ENCODE measurements at regions not wholly inside any gene's neighbourhood (a gene's known extent, or its start where the extent isn't known, plus 50 kb on each side); places are given as distances from the start of the nearest gene placed in this dataset.

DNA sequence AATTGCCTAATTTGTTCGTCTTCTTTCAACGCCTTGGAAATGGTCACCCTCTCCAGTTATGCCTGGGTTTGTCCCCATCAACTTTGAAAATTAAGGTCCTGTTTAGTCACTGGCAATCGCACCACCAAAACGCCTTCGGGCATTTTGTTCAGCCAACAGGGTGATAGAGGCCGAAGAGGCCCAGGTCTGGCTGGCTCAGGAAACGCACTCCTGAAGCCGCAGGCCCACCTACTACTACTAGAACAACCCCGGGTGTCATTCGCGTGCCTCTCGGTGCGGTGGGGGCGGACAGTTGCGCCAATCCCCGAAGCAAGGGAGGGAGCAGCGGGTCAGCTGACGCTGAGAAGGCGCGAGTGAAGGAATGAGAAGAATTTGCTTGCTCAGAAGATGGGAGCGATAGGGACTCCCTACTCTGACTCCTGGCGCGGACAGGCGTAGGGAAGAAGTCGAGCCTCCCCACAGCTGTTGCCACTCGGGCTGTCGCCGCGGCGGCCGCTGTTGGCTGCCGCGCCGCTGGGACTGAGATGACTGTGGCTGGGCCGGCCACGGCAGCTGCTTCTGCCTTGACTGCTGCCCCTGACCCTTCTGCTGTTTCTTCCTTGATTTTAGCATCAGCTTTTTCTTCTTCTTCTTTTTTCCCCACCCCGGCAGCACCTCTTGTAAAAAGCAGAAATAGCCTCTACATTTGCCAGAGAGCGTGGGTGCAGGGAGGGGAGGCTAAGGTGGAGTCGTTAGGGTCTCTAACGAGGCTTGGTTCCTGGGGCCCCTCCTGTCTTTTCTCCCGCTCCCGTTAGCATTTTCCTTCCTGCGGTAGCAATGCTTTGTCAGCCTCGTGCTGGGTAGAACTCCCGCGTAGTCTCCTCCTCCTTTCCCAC lies 387.6 kb downstream of the FIGN start:
- no CpG with 5 or more reads among the region's 46 CpGs for WGBS, 2 donors (ENCODE audit: extremely low coverage in 2 of 2, insufficient read length in 2 of 2, insufficient replicate concordance in 1 of 2)
- Histone ChIP-seq H3K27ac (replicated peaks; ENCODE audit: low read length) (peak overlapping the region; percentile 95), H3K18ac (ENCODE audit: low read length) (peak overlapping the region; percentile 74)

DNA sequence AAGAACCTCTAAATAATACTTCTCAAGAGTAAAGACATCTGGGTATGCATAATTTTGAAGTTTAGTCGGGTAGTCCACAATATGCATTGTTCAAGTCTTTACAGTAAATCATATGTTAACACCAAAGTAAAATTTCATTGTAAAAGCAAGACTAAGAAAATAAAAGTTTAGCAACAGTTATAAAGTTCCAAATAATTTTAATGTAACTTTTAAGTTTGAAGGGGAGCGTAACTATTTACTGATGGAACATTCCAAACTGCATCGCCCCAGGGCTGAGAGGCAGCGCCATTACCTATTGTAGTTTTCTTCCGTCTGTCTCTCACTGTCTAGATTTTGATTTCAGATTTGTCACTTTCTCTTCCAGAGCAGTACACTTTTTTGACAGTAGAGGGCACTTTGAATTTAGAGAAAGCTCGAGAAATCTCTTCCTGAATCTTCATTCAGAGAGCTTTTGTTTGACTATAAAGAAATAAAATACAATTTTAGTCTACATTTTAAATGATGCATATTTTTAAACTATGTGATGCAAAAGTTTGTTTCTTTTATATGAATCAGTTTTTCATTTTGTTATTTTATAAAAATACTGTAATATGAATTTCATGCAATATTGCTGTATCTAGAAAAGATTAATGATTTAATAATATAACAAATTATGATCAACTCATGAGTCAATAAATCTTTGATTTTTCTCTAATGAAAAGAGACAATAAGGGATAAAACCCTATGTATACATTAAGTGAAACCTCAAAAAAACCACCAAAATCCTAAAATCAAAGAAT lies 389.8 kb downstream of the FIGN start:
- Histone ChIP-seq H3K36me3 (replicated peaks in 1 of 2; ENCODE audit: control insufficient read depth in 2 of 2, insufficient read depth in 2 of 2, low read length in 2 of 2) (no peaks in the 10 kb centered on the region), H2BK12ac (ENCODE audit: low read length) (no peak overlapping the region), H3K27ac (replicated peaks; ENCODE audit: low read length) (no peak overlapping the region), H3K14ac (ENCODE audit: low read length) (no peak overlapping the region), H3K4me2 (ENCODE audit: insufficient read depth, low read length, poor library complexity, severe bottlenecking) (no peak overlapping the region), H3K9ac (ENCODE audit: low read depth, low read length, poor library complexity) (no peak overlapping the region), H2BK15ac (ENCODE audit: low read length) (no peak overlapping the region), H3K23ac (ENCODE audit: low read depth, low read length, poor library complexity) (no peak overlapping the region), H3K4me3 (ENCODE audit: low read length in 2 of 2) (no peak overlapping the region), H3K18ac (ENCODE audit: low read length) (no peak overlapping the region), H2BK5ac (ENCODE audit: low read length) (no peak overlapping the region), H3K9me3 (replicated peaks in 1 of 2; ENCODE audit: control insufficient read depth in 2 of 2, insufficient read depth in 1 of 2, low read depth in 1 of 2, low read length in 2 of 2) (no peaks in the 10 kb centered on the region), H3K27me3 (ENCODE audit: control insufficient read depth in 3 of 3, insufficient read depth in 3 of 3, low read depth in 1 of 3, low read length in 3 of 3) (no peaks in the 10 kb centered on the region), H3K4ac (ENCODE audit: low read length) (no peak overlapping the region), H3K79me1 (ENCODE audit: low read depth, low read length) (no peaks in the 10 kb centered on the region), H3K4me1 (ENCODE audit: control insufficient read depth in 2 of 2, insufficient read depth in 1 of 2, low read depth in 1 of 2, low read length in 2 of 2) (peaks cover 2 to 7% of the 10 kb centered on the region in 2 donors), H2BK120ac (ENCODE audit: low read depth, low read length) (no peak overlapping the region), H2AK5ac (ENCODE audit: low read depth, low read length) (no peak overlapping the region), H4K91ac (ENCODE audit: low read depth, low read length, poor library complexity) (no peak overlapping the region), H2AFZ (ENCODE audit: low read length) (peak overlapping the region; percentile 78), H4K8ac (ENCODE audit: low read depth, low read length) (no peak overlapping the region)
- peak; percentile 65 for DNase-seq (ENCODE audit: low spot score)
- no CpG with 5 or more reads among the region's 6 CpGs for WGBS, 2 donors (ENCODE audit: extremely low coverage in 2 of 2, insufficient read length in 2 of 2, insufficient replicate concordance in 1 of 2)

More for the DNA sequence above, 387.6 kb downstream of the FIGN start:
- peak overlapping the region; percentile 53 for H4K8ac ChIP-seq (ENCODE audit: low read depth, low read length)
- H4K91ac ChIP-seq (ENCODE audit: low read depth, low read length, poor library complexity), result peak overlapping the region; percentile 1
- H2BK5ac ChIP-seq (ENCODE audit: low read length), result peak overlapping the region; percentile 30
- H2AK5ac ChIP-seq (ENCODE audit: low read depth, low read length), result no peak overlapping the region
- peak; percentile 82 for DNase-seq (ENCODE audit: low spot score)
- H2BK12ac ChIP-seq (ENCODE audit: low read length), result peak overlapping the region; percentile 65
- peak overlapping the region; percentile 50 for H3K4me2 ChIP-seq (ENCODE audit: insufficient read depth, low read length, poor library complexity, severe bottlenecking)
- H3K27me3 ChIP-seq (ENCODE audit: control insufficient read depth in 3 of 3, insufficient read depth in 3 of 3, low read depth in 1 of 3, low read length in 3 of 3), result no peaks in the 10 kb centered on the region
- H3K4ac ChIP-seq (ENCODE audit: low read length), result no peak overlapping the region
- peak overlapping the region; percentile 61 for H2AFZ ChIP-seq (ENCODE audit: low read length)
- H3K9me3 ChIP-seq (replicated peaks in 1 of 2; ENCODE audit: control insufficient read depth in 2 of 2, insufficient read depth in 1 of 2, low read depth in 1 of 2, low read length in 2 of 2), result no peaks in the 10 kb centered on the region
- H3K4me1 ChIP-seq (ENCODE audit: control insufficient read depth in 2 of 2, insufficient read depth in 1 of 2, low read depth in 1 of 2, low read length in 2 of 2), result peaks cover 2 to 9% of the 10 kb centered on the region in 2 donors
- no peak overlapping the region for H2BK15ac ChIP-seq (ENCODE audit: low read length)
- H2BK120ac ChIP-seq (ENCODE audit: low read depth, low read length), result peak overlapping the region; percentile 93
- H3K79me1 ChIP-seq (ENCODE audit: low read depth, low read length), result no peaks in the 10 kb centered on the region
- H3K4me3 ChIP-seq (ENCODE audit: low read length in 2 of 2), result peak overlapping the region in 1 of 2 donors; percentile 25
- no peaks in the 10 kb centered on the region for H3K36me3 ChIP-seq (replicated peaks in 1 of 2; ENCODE audit: control insufficient read depth in 2 of 2, insufficient read depth in 2 of 2, low read length in 2 of 2)
- H3K14ac ChIP-seq (ENCODE audit: low read length), result no peak overlapping the region
- H3K23ac ChIP-seq (ENCODE audit: low read depth, low read length, poor library complexity), result no peak overlapping the region
- peak overlapping the region; percentile 56 for H3K9ac ChIP-seq (ENCODE audit: low read depth, low read length, poor library complexity)

DNA sequence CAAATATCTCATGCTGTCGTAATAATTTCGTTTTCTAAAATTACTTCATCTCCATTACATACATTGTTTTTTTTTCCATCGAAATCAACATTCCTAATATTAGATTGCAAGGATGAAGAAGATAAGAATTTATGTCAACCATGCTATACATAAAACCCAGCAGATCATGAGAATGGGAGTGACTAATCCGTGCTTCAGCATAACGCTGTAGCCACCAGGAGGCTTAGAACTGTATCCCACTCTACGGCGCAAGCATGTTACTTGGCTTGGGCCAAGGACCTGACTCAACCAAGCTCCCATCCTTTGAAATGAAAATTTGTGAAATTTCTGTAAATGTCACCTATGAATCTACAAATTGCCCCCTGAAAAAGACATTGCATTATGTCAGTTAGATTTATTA lies 392.5 kb downstream of the FIGN start:
- no peaks in the 10 kb centered on the region for H3K9me3 ChIP-seq (replicated peaks in 1 of 2; ENCODE audit: control insufficient read depth in 2 of 2, insufficient read depth in 1 of 2, low read depth in 1 of 2, low read length in 2 of 2)
- no peak overlapping the region for H2BK12ac ChIP-seq (ENCODE audit: low read length)
- no peak overlapping the region for H3K4me3 ChIP-seq (ENCODE audit: low read length in 2 of 2)
- no peak overlapping the region for H2BK15ac ChIP-seq (ENCODE audit: low read length)
- no peak overlapping the region for H4K91ac ChIP-seq (ENCODE audit: low read depth, low read length, poor library complexity)
- no peak overlapping the region for H2AFZ ChIP-seq (ENCODE audit: low read length)
- H3K4me1 ChIP-seq (ENCODE audit: control insufficient read depth in 2 of 2, insufficient read depth in 1 of 2, low read depth in 1 of 2, low read length in 2 of 2), result peaks cover 0 to 2% of the 10 kb centered on the region in 2 donors
- H3K9ac ChIP-seq (ENCODE audit: low read depth, low read length, poor library complexity), result no peak overlapping the region
- H4K8ac ChIP-seq (ENCODE audit: low read depth, low read length), result no peak overlapping the region
- H3K4me2 ChIP-seq (ENCODE audit: insufficient read depth, low read length, poor library complexity, severe bottlenecking), result no peak overlapping the region
- WGBS, 2 donors (ENCODE audit: extremely low coverage in 2 of 2, insufficient read length in 2 of 2, insufficient replicate concordance in 1 of 2), result 100% methylated on average over 3 of the region's 7 CpGs
- H3K14ac ChIP-seq (ENCODE audit: low read length), result no peak overlapping the region
- H2BK120ac ChIP-seq (ENCODE audit: low read depth, low read length), result no peak overlapping the region
- H3K18ac ChIP-seq (ENCODE audit: low read length), result no peak overlapping the region
- H3K23ac ChIP-seq (ENCODE audit: low read depth, low read length, poor library complexity), result no peak overlapping the region
- DNase-seq (ENCODE audit: low spot score), result no peak
- H3K36me3 ChIP-seq (replicated peaks in 1 of 2; ENCODE audit: control insufficient read depth in 2 of 2, insufficient read depth in 2 of 2, low read length in 2 of 2), result no peaks in the 10 kb centered on the region
- H3K27ac ChIP-seq (replicated peaks; ENCODE audit: low read length), result no peak overlapping the region
- no peak overlapping the region for H2BK5ac ChIP-seq (ENCODE audit: low read length)
- H3K4ac ChIP-seq (ENCODE audit: low read length), result no peak overlapping the region
- H3K79me1 ChIP-seq (ENCODE audit: low read depth, low read length), result no peaks in the 10 kb centered on the region
- H2AK5ac ChIP-seq (ENCODE audit: low read depth, low read length), result no peak overlapping the region
- H3K27me3 ChIP-seq (ENCODE audit: control insufficient read depth in 3 of 3, insufficient read depth in 3 of 3, low read depth in 1 of 3, low read length in 3 of 3), result no peaks in the 10 kb centered on the region

DNA sequence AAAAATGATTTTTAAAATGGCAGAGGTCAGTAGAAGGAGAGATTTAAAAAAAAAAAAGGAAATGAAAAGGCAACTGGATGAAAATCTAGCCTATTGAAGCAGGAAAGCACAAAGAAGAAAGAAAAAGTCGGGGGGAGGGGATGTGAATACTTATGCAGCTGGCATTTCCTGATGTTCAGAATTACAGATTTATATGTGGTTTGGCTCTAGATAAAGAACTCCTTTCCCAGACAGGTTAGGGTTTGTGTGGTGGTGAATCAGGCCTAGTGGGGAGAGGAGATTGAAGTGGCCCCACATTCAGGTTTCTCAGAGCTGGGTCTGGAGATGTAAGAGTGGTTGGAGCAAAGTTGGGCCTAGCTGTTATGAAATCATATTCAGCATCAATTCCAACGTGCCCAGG lies 394.4 kb downstream of the FIGN start:
- H3K4me3 ChIP-seq (ENCODE audit: low read length in 2 of 2), result no peak overlapping the region
- no peaks in the 10 kb centered on the region for H3K79me1 ChIP-seq (ENCODE audit: low read depth, low read length)
- no peak overlapping the region for H2BK12ac ChIP-seq (ENCODE audit: low read length)
- no peak overlapping the region for H3K4ac ChIP-seq (ENCODE audit: low read length)
- H3K27me3 ChIP-seq (ENCODE audit: control insufficient read depth in 3 of 3, insufficient read depth in 3 of 3, low read depth in 1 of 3, low read length in 3 of 3), result no peaks in the 10 kb centered on the region
- H2AFZ ChIP-seq (ENCODE audit: low read length), result peak overlapping the region; percentile 79
- no peak overlapping the region for H4K8ac ChIP-seq (ENCODE audit: low read depth, low read length)
- no peak overlapping the region for H3K18ac ChIP-seq (ENCODE audit: low read length)
- no peak for DNase-seq (ENCODE audit: low spot score)
- H2BK120ac ChIP-seq (ENCODE audit: low read depth, low read length), result no peak overlapping the region
- no peaks in the 10 kb centered on the region for H3K9me3 ChIP-seq (replicated peaks in 1 of 2; ENCODE audit: control insufficient read depth in 2 of 2, insufficient read depth in 1 of 2, low read depth in 1 of 2, low read length in 2 of 2)
- H3K9ac ChIP-seq (ENCODE audit: low read depth, low read length, poor library complexity), result no peak overlapping the region
- H3K4me2 ChIP-seq (ENCODE audit: insufficient read depth, low read length, poor library complexity, severe bottlenecking), result no peak overlapping the region
- no peak overlapping the region for H3K14ac ChIP-seq (ENCODE audit: low read length)
- H3K36me3 ChIP-seq (replicated peaks in 1 of 2; ENCODE audit: control insufficient read depth in 2 of 2, insufficient read depth in 2 of 2, low read length in 2 of 2), result no peaks in the 10 kb centered on the region
- H3K4me1 ChIP-seq (ENCODE audit: control insufficient read depth in 2 of 2, insufficient read depth in 1 of 2, low read depth in 1 of 2, low read length in 2 of 2), result no peaks in the 10 kb centered on the region
- H4K91ac ChIP-seq (ENCODE audit: low read depth, low read length, poor library complexity), result no peak overlapping the region
- no peak overlapping the region for H2BK15ac ChIP-seq (ENCODE audit: low read length)
- no peak overlapping the region for H3K27ac ChIP-seq (replicated peaks; ENCODE audit: low read length)
- no CpG with 5 or more reads among the region's 2 CpGs for WGBS, 2 donors (ENCODE audit: extremely low coverage in 2 of 2, insufficient read length in 2 of 2, insufficient replicate concordance in 1 of 2)
- H2BK5ac ChIP-seq (ENCODE audit: low read length), result no peak overlapping the region
- no peak overlapping the region for H3K23ac ChIP-seq (ENCODE audit: low read depth, low read length, poor library complexity)
- H2AK5ac ChIP-seq (ENCODE audit: low read depth, low read length), result no peak overlapping the region
